ENCODE measurements at regions not wholly inside any gene's neighbourhood (a gene's known extent, or its start where the extent isn't known, plus 50 kb on each side); places are given as distances from the start of the nearest gene placed in this dataset.
"Not testable (repeated sequence)": the region's sequence is repeated elsewhere in the genome, so short reads cannot be mapped to it uniquely, and the experiment has no call there.

- peak; percentile 65 for DNase-seq
Measured at GRCh38 chr13:59391696-59392095, 772.0 kb downstream of the DIAPH3 start.

- no peak for DNase-seq
Measured at GRCh38 chr13:59392328-59392727, 771.4 kb downstream of the DIAPH3 start.

- DNase-seq = no peak
Measured at GRCh38 chr13:59394496-59394895, 769.2 kb downstream of the DIAPH3 start.

GRCh38 chr13:59398127-59398526 is 765.6 kb downstream of the DIAPH3 start:
- DNase-seq = no peak

GRCh38 chr13:59398661-59399060 is 765.1 kb downstream of the DIAPH3 start:
- DNase-seq = no peak

- DNase-seq = no peak
Measured at GRCh38 chr13:59399513-59399912, 764.2 kb downstream of the DIAPH3 start.

GRCh38 chr13:59404331-59404730 is 759.4 kb downstream of the DIAPH3 start:
- no peak for DNase-seq

- not testable (repeated sequence) for DNase-seq
Measured at GRCh38 chr13:59407251-59407650, 756.5 kb downstream of the DIAPH3 start.

GRCh38 chr13:59408738-59409137 is 755.0 kb downstream of the DIAPH3 start:
- no peak for DNase-seq

GRCh38 chr13:59409211-59409610 is 754.5 kb downstream of the DIAPH3 start:
- DNase-seq = no peak

GRCh38 chr13:59409634-59410200 is 754.0 kb downstream of the DIAPH3 start:
- no peak for DNase-seq

GRCh38 chr13:59413126-59413525 is 750.6 kb downstream of the DIAPH3 start:
- DNase-seq = no peak

GRCh38 chr13:59414006-59414405 is 749.7 kb downstream of the DIAPH3 start:
- no peak for DNase-seq

GRCh38 chr13:59415498-59415897 is 748.2 kb downstream of the DIAPH3 start:
- DNase-seq = no peak

GRCh38 chr13:59416561-59416960 is 747.2 kb downstream of the DIAPH3 start:
- no peak for DNase-seq

GRCh38 chr13:59422646-59423045 is 741.1 kb downstream of the DIAPH3 start:
- no peak for DNase-seq

- DNase-seq = no peak
Measured at GRCh38 chr13:59423708-59424340, 739.9 kb downstream of the DIAPH3 start.

- no peak for DNase-seq
Measured at GRCh38 chr13:59424661-59425060, 739.1 kb downstream of the DIAPH3 start.

GRCh38 chr13:59425211-59425741 is 738.5 kb downstream of the DIAPH3 start:
- DNase-seq = no peak

- DNase-seq = no peak
Measured at GRCh38 chr13:59435024-59435423, 728.7 kb downstream of the DIAPH3 start.

- DNase-seq = peak; percentile 75
Measured at GRCh38 chr13:59437544-59438301, 726.0 kb downstream of the DIAPH3 start.

- no peak for DNase-seq
Measured at GRCh38 chr13:59439776-59440428, 723.8 kb downstream of the DIAPH3 start.

GRCh38 chr13:59441068-59441467 is 722.7 kb downstream of the DIAPH3 start:
- DNase-seq = not testable (repeated sequence)
